ENCODE measurements at regions not wholly inside any gene's neighbourhood (a gene's known extent, or its start where the extent isn't known, plus 50 kb on each side); places are given as distances from the start of the nearest gene placed in this dataset.

GRCh38 chr11:11167806-11168205, 185.2 kb downstream of the CSNK2A3 start:
- TF ChIP-seq ZNF70 (CRISPR knock-in tag; IDR thresholded peaks at IDR 0.05) (no peak), SNAI2 (CRISPR knock-in tag; IDR thresholded peaks at IDR 0.05) (no peak), BACH2 (CRISPR knock-in tag; IDR thresholded peaks at IDR 0.05; ENCODE audit: borderline replicate concordance) (no peak), POU6F1 (CRISPR knock-in tag; IDR thresholded peaks at IDR 0.05; ENCODE audit: borderline replicate concordance, low read depth) (no peak), GLIS3 (CRISPR knock-in tag; IDR thresholded peaks at IDR 0.05) (no peak), ZFP3 (CRISPR knock-in tag; IDR thresholded peaks at IDR 0.05) (no peak), ZFP30 (CRISPR knock-in tag; IDR thresholded peaks at IDR 0.05) (no peak), PPARA (CRISPR knock-in tag; IDR thresholded peaks at IDR 0.05; ENCODE audit: borderline replicate concordance) (no peak), TSHZ2 (CRISPR knock-in tag; IDR thresholded peaks at IDR 0.05) (no peak), ISL1 (CRISPR knock-in tag; IDR thresholded peaks at IDR 0.05) (no peak), ZNF565 (CRISPR knock-in tag; conservative IDR thresholded peaks at IDR 0.05; ENCODE audit: low read depth) (no peak), CSDC2 (CRISPR knock-in tag; IDR thresholded peaks at IDR 0.05) (no peak), ZC3H10 (CRISPR knock-in tag; IDR thresholded peaks at IDR 0.05) (no peak), ARNTL (CRISPR knock-in tag; IDR thresholded peaks at IDR 0.05; ENCODE audit: borderline replicate concordance, low read depth) (no peak), ZNF8 (CRISPR knock-in tag; IDR thresholded peaks at IDR 0.05) (no peak), CSRNP3 (CRISPR knock-in tag; IDR thresholded peaks at IDR 0.05) (no peak), ESRRG (CRISPR knock-in tag; IDR thresholded peaks at IDR 0.05) (no peak), PATZ1 (CRISPR knock-in tag; IDR thresholded peaks at IDR 0.05; ENCODE audit: borderline replicate concordance) (no peak), CREB5 (CRISPR knock-in tag; IDR thresholded peaks at IDR 0.05; ENCODE audit: low read depth) (no peak)
- no peak for ATAC-seq

- no peak for ATAC-seq
- TF ChIP-seq ZFP30 (CRISPR knock-in tag; IDR thresholded peaks at IDR 0.05) (no peak), TSHZ2 (CRISPR knock-in tag; IDR thresholded peaks at IDR 0.05) (no peak), CSRNP3 (CRISPR knock-in tag; IDR thresholded peaks at IDR 0.05) (no peak), OSR1 (CRISPR knock-in tag; IDR thresholded peaks at IDR 0.05) (no peak), ARNTL (CRISPR knock-in tag; IDR thresholded peaks at IDR 0.05; ENCODE audit: borderline replicate concordance, low read depth) (no peak), GLIS3 (CRISPR knock-in tag; IDR thresholded peaks at IDR 0.05) (no peak), RARB (CRISPR knock-in tag; IDR thresholded peaks at IDR 0.05) (no peak), POU6F1 (CRISPR knock-in tag; IDR thresholded peaks at IDR 0.05; ENCODE audit: borderline replicate concordance, low read depth) (no peak), TCF4 (CRISPR knock-in tag; IDR thresholded peaks at IDR 0.05; ENCODE audit: borderline replicate concordance) (no peak), ZC3H10 (CRISPR knock-in tag; IDR thresholded peaks at IDR 0.05) (no peak), ISL1 (CRISPR knock-in tag; IDR thresholded peaks at IDR 0.05) (no peak), ZNF565 (CRISPR knock-in tag; conservative IDR thresholded peaks at IDR 0.05; ENCODE audit: low read depth) (no peak), BACH2 (CRISPR knock-in tag; IDR thresholded peaks at IDR 0.05; ENCODE audit: borderline replicate concordance) (no peak), ZFP3 (CRISPR knock-in tag; IDR thresholded peaks at IDR 0.05) (no peak)
These were observed 188.7 kb downstream of the CSNK2A3 start for GRCh38 chr11:11164334-11164690.

Data from SK-N-SH treated with all-trans-retinoic acid at 6 μM for 48 hours (cell line).